ENCODE measurements at regions not wholly inside any gene's neighbourhood (a gene's known extent, or its start where the extent isn't known, plus 50 kb on each side); places are given as distances from the start of the nearest gene placed in this dataset.

DNA sequence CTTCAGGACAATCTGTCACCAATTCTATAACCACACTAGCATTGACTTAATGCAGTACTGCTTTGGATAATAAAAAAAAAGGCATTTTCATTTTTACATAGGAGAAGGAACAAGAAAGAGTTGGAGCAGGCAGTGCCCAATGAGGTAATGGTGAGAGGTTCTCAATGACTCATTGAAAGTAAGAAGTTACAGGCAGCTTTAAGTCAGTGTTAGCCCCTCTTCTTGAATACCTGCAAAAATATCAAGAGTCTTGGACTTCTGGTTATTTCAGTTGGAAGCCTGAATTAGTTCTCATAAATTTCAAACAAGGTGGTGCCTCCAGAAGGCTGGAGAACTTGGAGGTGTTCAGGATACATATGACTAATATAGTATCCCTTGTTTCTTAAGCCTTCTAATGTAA, 422.5 kb downstream of the HTR7 start:
- Histone ChIP-seq H4K20me1 (ENCODE audit: control insufficient read depth, insufficient read depth, low read length, poor library complexity, severe bottlenecking) (no peaks in the 10 kb centered on the region), H3K36me3 (replicated peaks in 1 of 2; ENCODE audit: control extremely low read depth in 1 of 2, control insufficient read depth in 1 of 2, extremely low read depth in 1 of 2, insufficient read depth in 2 of 2, low read length in 1 of 2) (no peaks in the 10 kb centered on the region), H3K9me3 (ENCODE audit: control extremely low read depth in 1 of 3, control insufficient read depth in 2 of 3, insufficient read depth in 1 of 3, low read length in 2 of 3) (no peaks in the 10 kb centered on the region), H3K4me1 (ENCODE audit: control insufficient read depth in 2 of 2, insufficient read depth in 2 of 2, low read length in 2 of 2) (no peaks in the 10 kb centered on the region), H3K4me3 (ENCODE audit: control extremely low read depth in 1 of 5, extremely low read depth in 1 of 5, insufficient read depth in 1 of 5, low read depth in 2 of 5, low read length in 4 of 5) (no peak overlapping the region), H3K27ac (ENCODE audit: low read length in 2 of 2) (no peak overlapping the region), H3K27me3 (replicated peaks in 1 of 4; ENCODE audit: control extremely low read depth in 1 of 4, control insufficient read depth in 3 of 4, insufficient read depth in 4 of 4, low read length in 3 of 4) (no peaks in the 10 kb centered on the region), H3K9ac (ENCODE audit: low read length) (no peak overlapping the region), H2AFZ (ENCODE audit: insufficient read depth, low read depth, low read length, poor library complexity, severe bottlenecking) (no peak overlapping the region), H3K4me2 (replicated peaks; ENCODE audit: low read depth, low read length, poor library complexity, severe bottlenecking) (no peak overlapping the region), H3K79me2 (ENCODE audit: control insufficient read depth, insufficient read depth, low read length) (no peaks in the 10 kb centered on the region)
- no peak for ATAC-seq (ENCODE audit: low read depth)
- Mint-ChIP-seq H3K4me1 (no peaks in the 10 kb centered on the region), H3K4me3 (no peak overlapping the region), H3K27me3 (peaks cover 15% of the 10 kb centered on the region), H3K9me3 (ENCODE audit: insufficient read depth) (no peaks in the 10 kb centered on the region), H3K27ac (no peak overlapping the region)
- TF ChIP-seq EZH2 (IDR thresholded peaks at IDR 0.05; ENCODE audit: borderline replicate concordance, insufficient read depth, low read depth, low read length, poor library complexity, severe bottlenecking): no peak
- TF ChIP-seq, protein P1, sequence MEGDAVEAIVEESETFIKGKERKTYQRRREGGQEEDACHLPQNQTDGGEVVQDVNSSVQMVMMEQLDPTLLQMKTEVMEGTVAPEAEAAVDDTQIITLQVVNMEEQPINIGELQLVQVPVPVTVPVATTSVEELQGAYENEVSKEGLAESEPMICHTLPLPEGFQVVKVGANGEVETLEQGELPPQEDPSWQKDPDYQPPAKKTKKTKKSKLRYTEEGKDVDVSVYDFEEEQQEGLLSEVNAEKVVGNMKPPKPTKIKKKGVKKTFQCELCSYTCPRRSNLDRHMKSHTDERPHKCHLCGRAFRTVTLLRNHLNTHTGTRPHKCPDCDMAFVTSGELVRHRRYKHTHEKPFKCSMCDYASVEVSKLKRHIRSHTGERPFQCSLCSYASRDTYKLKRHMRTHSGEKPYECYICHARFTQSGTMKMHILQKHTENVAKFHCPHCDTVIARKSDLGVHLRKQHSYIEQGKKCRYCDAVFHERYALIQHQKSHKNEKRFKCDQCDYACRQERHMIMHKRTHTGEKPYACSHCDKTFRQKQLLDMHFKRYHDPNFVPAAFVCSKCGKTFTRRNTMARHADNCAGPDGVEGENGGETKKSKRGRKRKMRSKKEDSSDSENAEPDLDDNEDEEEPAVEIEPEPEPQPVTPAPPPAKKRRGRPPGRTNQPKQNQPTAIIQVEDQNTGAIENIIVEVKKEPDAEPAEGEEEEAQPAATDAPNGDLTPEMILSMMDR (IDR thresholded peaks at IDR 0.05): no peak
- ChIA-PET CTCF (no interaction called here), POLR2A (no interaction called here)
- intact Hi-C loops (cut with micrococcal nuclease): no loop called here
- DNase-seq: no peak

DNA sequence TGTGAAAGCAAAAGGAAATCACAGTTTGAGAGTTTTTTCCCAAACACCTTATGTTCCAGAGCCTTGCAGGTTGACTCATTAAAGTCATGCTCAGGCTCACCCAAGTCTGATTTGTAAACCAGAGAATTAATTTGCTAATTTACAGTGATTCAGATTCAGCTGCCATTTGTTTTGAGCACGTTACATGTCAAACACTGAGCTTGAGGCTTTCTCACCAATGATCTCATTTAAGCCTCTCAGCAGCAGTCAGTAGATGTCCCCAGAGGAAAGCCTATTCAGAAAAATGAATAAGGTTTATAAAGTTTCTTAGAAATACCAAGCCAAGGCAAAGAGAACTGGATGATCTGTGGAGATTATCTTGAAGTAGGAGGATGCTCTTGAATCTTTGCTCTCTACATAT, 420.4 kb downstream of the HTR7 start:
- CTCF ChIA-PET: no interaction called here
- TF ChIP-seq, protein P1 (IDR thresholded peaks at IDR 0.05): no peak
- no peak for TF ChIP-seq EZH2 (IDR thresholded peaks at IDR 0.05; ENCODE audit: borderline replicate concordance, insufficient read depth, low read depth, low read length, poor library complexity, severe bottlenecking)
- Mint-ChIP-seq H3K9me3 (ENCODE audit: insufficient read depth) (peaks cover 6% of the 10 kb centered on the region), H3K4me1 (no peaks in the 10 kb centered on the region), H3K4me3 (no peak overlapping the region), H3K27me3 (peaks cover 15% of the 10 kb centered on the region), H3K27ac (no peak overlapping the region)
- H3K4me2 ChIP-seq (replicated peaks; ENCODE audit: low read depth, low read length, poor library complexity, severe bottlenecking): no peak overlapping the region
- H4K20me1 ChIP-seq (ENCODE audit: control insufficient read depth, insufficient read depth, low read length, poor library complexity, severe bottlenecking): no peaks in the 10 kb centered on the region
- no peak overlapping the region for H3K4me3 ChIP-seq (ENCODE audit: control extremely low read depth in 1 of 5, extremely low read depth in 1 of 5, insufficient read depth in 1 of 5, low read depth in 2 of 5, low read length in 4 of 5)
- 80% methylated on average over 1 of the region's 1 CpG for WGBS (ENCODE audit: insufficient coverage)
- POLR2A ChIA-PET: no interaction called here
- H3K79me2 ChIP-seq (ENCODE audit: control insufficient read depth, insufficient read depth, low read length): no peaks in the 10 kb centered on the region
- ATAC-seq (ENCODE audit: low read depth) (no peak), DNase-seq (no peak)
- H3K27me3 ChIP-seq (replicated peaks in 1 of 4; ENCODE audit: control extremely low read depth in 1 of 4, control insufficient read depth in 3 of 4, insufficient read depth in 4 of 4, low read length in 3 of 4): no peaks in the 10 kb centered on the region
- no peak overlapping the region for H3K9ac ChIP-seq (ENCODE audit: low read length)
- no peaks in the 10 kb centered on the region for H3K4me1 ChIP-seq (ENCODE audit: control insufficient read depth in 2 of 2, insufficient read depth in 2 of 2, low read length in 2 of 2)
- no peak overlapping the region for H3K27ac ChIP-seq (ENCODE audit: low read length in 2 of 2)
- no peak overlapping the region for H2AFZ ChIP-seq (ENCODE audit: insufficient read depth, low read depth, low read length, poor library complexity, severe bottlenecking)
- H3K36me3 ChIP-seq (replicated peaks in 1 of 2; ENCODE audit: control extremely low read depth in 1 of 2, control insufficient read depth in 1 of 2, extremely low read depth in 1 of 2, insufficient read depth in 2 of 2, low read length in 1 of 2): no peaks in the 10 kb centered on the region
- intact Hi-C loops (cut with micrococcal nuclease): no loop called here
- peaks cover 0 to 12% (median 10%) of the 10 kb centered on the region in 3 donors for H3K9me3 ChIP-seq (ENCODE audit: control extremely low read depth in 1 of 3, control insufficient read depth in 2 of 3, insufficient read depth in 1 of 3, low read length in 2 of 3)

Data from B cell (primary cell).